ENCODE measurements at regions not wholly inside any gene's neighbourhood (a gene's known extent, or its start where the extent isn't known, plus 50 kb on each side); places are given as distances from the start of the nearest gene placed in this dataset.

GRCh38 chr4:166274775-166275174 lies 401.7 kb downstream of the TLL1 start:
- FAIRE-seq, result no peak

- no peak for FAIRE-seq
Measured at GRCh38 chr4:166277401-166277800, 404.4 kb downstream of the TLL1 start.

- FAIRE-seq, result no peak
Measured at GRCh38 chr4:166277853-166278252, 404.8 kb downstream of the TLL1 start.

- FAIRE-seq, result no peak
Measured at GRCh38 chr4:166279261-166279660, 406.2 kb downstream of the TLL1 start.

- no peak for FAIRE-seq
Measured at GRCh38 chr4:166280642-166281041, 407.6 kb downstream of the TLL1 start.

GRCh38 chr4:166282081-166282770 lies 409.2 kb downstream of the TLL1 start:
- FAIRE-seq, result peak; percentile 10

GRCh38 chr4:166284221-166284620 lies 411.2 kb downstream of the TLL1 start:
- no peak for FAIRE-seq

- no peak for FAIRE-seq
Measured at GRCh38 chr4:166290426-166290825, 417.4 kb downstream of the TLL1 start.

- no peak for FAIRE-seq
Measured at GRCh38 chr4:166293556-166293955, 420.5 kb downstream of the TLL1 start.

- no peak for FAIRE-seq
Measured at GRCh38 chr4:166301266-166301665, 428.2 kb downstream of the TLL1 start.

GRCh38 chr4:166308647-166309046 lies 435.6 kb downstream of the TLL1 start:
- no peak for FAIRE-seq

- no peak for FAIRE-seq
Measured at GRCh38 chr4:166309286-166309685, 436.2 kb downstream of the TLL1 start.

- no peak for FAIRE-seq
Measured at GRCh38 chr4:166311169-166311568, 438.1 kb downstream of the TLL1 start.

- no peak for FAIRE-seq
Measured at GRCh38 chr4:166312166-166312565, 439.1 kb downstream of the TLL1 start.

- no peak for FAIRE-seq
Measured at GRCh38 chr4:166314902-166315301, 441.9 kb downstream of the TLL1 start.

GRCh38 chr4:166315721-166316467 lies 442.9 kb downstream of the TLL1 start:
- FAIRE-seq, result no peak

- no peak for FAIRE-seq
Measured at GRCh38 chr4:166318810-166319525, 445.9 kb downstream of the TLL1 start.

- no peak for FAIRE-seq
Measured at GRCh38 chr4:166323250-166323649, 450.2 kb downstream of the TLL1 start.

- no peak for FAIRE-seq
Measured at GRCh38 chr4:166324321-166324720, 451.3 kb downstream of the TLL1 start.

GRCh38 chr4:166335256-166335938 lies 462.4 kb downstream of the TLL1 start:
- no peak for FAIRE-seq

- FAIRE-seq, result no peak
Measured at GRCh38 chr4:166341992-166342391, 469.0 kb downstream of the TLL1 start.

- FAIRE-seq, result no peak
Measured at GRCh38 chr4:166363198-166363597, 490.2 kb downstream of the TLL1 start.

- no peak for FAIRE-seq
Measured at GRCh38 chr4:166366012-166366411, 493.0 kb downstream of the TLL1 start.
